Prostate gland (tissue), 2 donors: ENCODE measurements at regions not wholly inside any gene's neighbourhood (a gene's known extent, or its start where the extent isn't known, plus 50 kb on each side); places are given as distances from the start of the nearest gene placed in this dataset.

Experiments used
- CTCF ChIP-seq, 4 experiments: fragments of 200-600 bp in 2 of 4; fragments of 450-650 bp in 2 of 4; sonication (generic) in 2 of 4; IDR thresholded peaks; 1 replicate in 3 of 4; 2 replicates in 1 of 4; pipeline ENCODE4 v1.5.1; 2016 to 2019; ENCODE audit warnings: antibody characterized with exemption in 4 of 4, mild to moderate bottlenecking in 2 of 4, moderate library complexity in 2 of 4
- POLR2A ChIP-seq: fragments of 450-650 bp; IDR thresholded peaks from one replicate; pipeline ENCODE4 v1.6.1; 2016; ENCODE audit warnings: antibody characterized with exemption, mild to moderate bottlenecking

GRCh38 chr2:149990965-149991364 is 403.4 kb upstream of the MMADHC start:
- no peak for TF ChIP-seq POLR2A
- no peak for TF ChIP-seq CTCF (IDR thresholded peaks at IDR 0.05)
